ENCODE measurements at regions not wholly inside any gene's neighbourhood (a gene's known extent, or its start where the extent isn't known, plus 50 kb on each side); places are given as distances from the start of the nearest gene placed in this dataset.

GRCh38 chr6:78132671-78133410, 480.0 kb downstream of the MEI4 start:
- Histone ChIP-seq H3K79me1 (ENCODE audit: low read depth in 1 of 2, low read length in 2 of 2) (no peaks in the 10 kb centered on the region), H2AK5ac (ENCODE audit: low read depth, low read length) (no peak overlapping the region), H2BK120ac (ENCODE audit: low read depth, low read length) (no peak overlapping the region), H3K4me3 (ENCODE audit: insufficient read depth, low read depth, low read length) (no peak overlapping the region), H3K23ac (ENCODE audit: low read depth, low read length) (no peak overlapping the region), H2AFZ (replicated peaks; ENCODE audit: low read length, poor library complexity) (no peak overlapping the region), H3K9me3 (ENCODE audit: control insufficient read depth, insufficient read depth, low read length) (peaks cover 16% of the 10 kb centered on the region; the same call in 1 of the 2 replicates), H3K9me1 (ENCODE audit: insufficient read depth, low read length) (no peaks in the 10 kb centered on the region), H3K27me3 (ENCODE audit: control insufficient read depth, insufficient read depth, low read length) (no peaks in the 10 kb centered on the region), H3K4me1 (ENCODE audit: control insufficient read depth, insufficient read depth, low read length) (no peaks in the 10 kb centered on the region), H3K56ac (ENCODE audit: extremely low read depth, insufficient read depth, low read length) (no peak overlapping the region), H3K14ac (replicated peaks; ENCODE audit: low read depth, low read length) (no peak overlapping the region), H3K4ac (ENCODE audit: low read depth, low read length) (no peak overlapping the region), H2BK15ac (ENCODE audit: low read depth, low read length) (no peak overlapping the region), H2BK20ac (ENCODE audit: low read depth, low read length) (no peak overlapping the region), H4K5ac (ENCODE audit: low read depth, low read length) (no peak overlapping the region), H3K27ac (ENCODE audit: insufficient read depth, low read length) (no peak overlapping the region), H3K36me3 (ENCODE audit: control insufficient read depth, insufficient read depth, low read length) (no peaks in the 10 kb centered on the region), H3K9ac (ENCODE audit: low read depth, low read length) (no peak overlapping the region), H4K8ac (ENCODE audit: low read depth in 2 of 2, low read length in 2 of 2) (no peak overlapping the region), H3K18ac (ENCODE audit: low read depth, low read length) (no peak overlapping the region), H2BK5ac (ENCODE audit: low read depth, low read length, poor library complexity, severe bottlenecking) (no peak overlapping the region), H4K91ac (ENCODE audit: insufficient read depth, low read depth, low read length) (no peak overlapping the region), H3K4me2 (ENCODE audit: low read depth, low read length) (no peak overlapping the region), H4K20me1 (ENCODE audit: insufficient read depth, low read length) (no peaks in the 10 kb centered on the region), H2AK9ac (replicated peaks; ENCODE audit: low read depth, low read length, poor library complexity) (no peak overlapping the region)
- ChIA-PET CTCF (interaction anchor here (1.1 kb wide), 1 partner anchor 30 kb away, joined by 3 read pairs; no protein-coding TSS in a partner anchor), POLR2A (ENCODE audit: unreplicated experiment) (no interaction called here)
- TF ChIP-seq MAFK (IDR thresholded peaks at IDR 0.05; ENCODE audit: low read depth, low read length) (peak; percentile 64), CTCF (conservative IDR thresholded peaks at IDR 0.05; ENCODE audit: low read depth, low read length) (no peak)
- in situ Hi-C loops (cut with MboI; ENCODE audit: low sequenced_read_pairs): no loop called here
- no peak for ATAC-seq (ENCODE audit: low read depth)
- dilution Hi-C loops (cut with HindIII; ENCODE audit: low sequenced_read_pairs, unreplicated experiment): no loop called here
- intact Hi-C loops (cut with micrococcal nuclease): no loop called here
- DNase-seq: no peak
- 49% methylated on average over 3 of the region's 8 CpGs; no CpG with 5 or more reads in 1 of the 2 experiments for WGBS, 2 experiments (ENCODE audit: extremely low coverage in 2 of 2, insufficient read length in 1 of 2)
- no TSS peak for BruUV-seq (replicated peaks)

All from IMR-90 (cell line).